ENCODE measurements at regions not wholly inside any gene's neighbourhood (a gene's known extent, or its start where the extent isn't known, plus 50 kb on each side); places are given as distances from the start of the nearest gene placed in this dataset.

- Histone ChIP-seq H3K27me3 (peaks cover 0 to 18% (median 0%) of the 10 kb centered on the region in 3 donors), H3K4me1 (peaks cover 0 to 9% (median 6%) of the 10 kb centered on the region in 4 donors), H3K9me3 (peaks cover 0 to 4% (median 1%) of the 10 kb centered on the region in 4 donors), H3K4me3 (no peak overlapping the region), H3K27ac (no peak overlapping the region), H3K36me3 (no peaks in the 10 kb centered on the region)
- TF ChIP-seq POLR2AphosphoS5 (IDR thresholded peaks at IDR 0.05) (no peak), CTCF (IDR thresholded peaks at IDR 0.05) (no peak), EP300 (IDR thresholded peaks at IDR 0.05) (no peak)
- WGBS, 2 donors, result 25 to 65% methylated on average over 1 of the region's 1 CpG
- no peak for DNase-seq
- intact Hi-C loops (cut with DNase I), result no loop called here
Measured at GRCh38 chr17:34198519-34198918, 56.6 kb upstream of the CCL2 start.

- Histone ChIP-seq H3K4me3 (no peak overlapping the region), H3K27ac (no peak overlapping the region), H3K4me1 (peaks cover 0 to 9% (median 6%) of the 10 kb centered on the region in 4 donors), H3K9me3 (peaks cover 0 to 4% (median 1%) of the 10 kb centered on the region in 4 donors), H3K36me3 (no peaks in the 10 kb centered on the region), H3K27me3 (peaks cover 0 to 13% (median 0%) of the 10 kb centered on the region in 3 donors)
- no peak for DNase-seq
- TF ChIP-seq POLR2A (IDR thresholded peaks at IDR 0.05) (no peak), EP300 (IDR thresholded peaks at IDR 0.05) (no peak), POLR2AphosphoS5 (IDR thresholded peaks at IDR 0.05) (no peak), CTCF (IDR thresholded peaks at IDR 0.05) (no peak)
- WGBS, 2 donors, result 35 to 38% methylated on average over 7 of the region's 7 CpGs
- intact Hi-C loops (cut with DNase I), result no loop called here
Measured at GRCh38 chr17:34199454-34199853, 55.6 kb upstream of the CCL2 start.

GRCh38 chr17:34199932-34200534, 55.1 kb upstream of the CCL2 start:
- intact Hi-C loops (cut with DNase I), result loop anchor here (1.0 to 2.0 kb wide), 3 partner anchors 55 to 161 kb away; partner anchors contain the start of gene CCL2
- no peak for TF ChIP-seq EP300 (IDR thresholded peaks at IDR 0.05)
- TF ChIP-seq POLR2AphosphoS5 (IDR thresholded peaks at IDR 0.05), result peak in 3 of 4 donors; percentile 41 to 57 (median 54)
- peak; percentile 100 for TF ChIP-seq CTCF (IDR thresholded peaks at IDR 0.05)
- peaks cover 0 to 9% (median 6%) of the 10 kb centered on the region in 4 donors for H3K4me1 ChIP-seq
- H3K27ac ChIP-seq, result no peak overlapping the region
- H3K27me3 ChIP-seq, result peaks cover 0 to 13% (median 0%) of the 10 kb centered on the region in 3 donors
- 9 to 18% methylated on average over 8 of the region's 8 CpGs for WGBS, 2 donors
- no peak overlapping the region for H3K4me3 ChIP-seq
- peaks cover 0 to 4% (median 1%) of the 10 kb centered on the region in 4 donors for H3K9me3 ChIP-seq
- DNase-seq, result peak; percentile 91
- H3K36me3 ChIP-seq, result no peaks in the 10 kb centered on the region

GRCh38 chr17:34201225-34201624, 53.9 kb upstream of the CCL2 start:
- no peak for TF ChIP-seq POLR2A (IDR thresholded peaks at IDR 0.05)
- TF ChIP-seq EP300 (IDR thresholded peaks at IDR 0.05), result no peak
- TF ChIP-seq CTCF (IDR thresholded peaks at IDR 0.05), result no peak
- no peak for TF ChIP-seq POLR2AphosphoS5 (IDR thresholded peaks at IDR 0.05)
- H3K4me3 ChIP-seq, result no peak overlapping the region
- intact Hi-C loops (cut with DNase I), result loop anchor here (2.0 kb wide), 1 partner anchor 106 kb away; no protein-coding TSS in a partner anchor
- H3K9me3 ChIP-seq, result peaks cover 0 to 4% (median 1%) of the 10 kb centered on the region in 4 donors
- WGBS, 2 donors, result 82 to 84% methylated on average over 1 of the region's 1 CpG
- H3K27me3 ChIP-seq, result peaks cover 0 to 13% (median 0%) of the 10 kb centered on the region in 3 donors
- no peaks in the 10 kb centered on the region for H3K36me3 ChIP-seq
- H3K27ac ChIP-seq, result no peak overlapping the region
- H3K4me1 ChIP-seq, result peaks cover 0 to 9% (median 6%) of the 10 kb centered on the region in 4 donors
- no peak for DNase-seq
